IPS-NIHi7 (cell line): ENCODE measurements at regions not wholly inside any gene's neighbourhood (a gene's known extent, or its start where the extent isn't known, plus 50 kb on each side); places are given as distances from the start of the nearest gene placed in this dataset.
"Not testable (repeated sequence)": the region's sequence is repeated elsewhere in the genome, so short reads cannot be mapped to it uniquely, and the experiment has no call there.

Experiments used
- DNase-seq: peaks from one replicate; pipeline ENCODE4 v3.0.0; 2012; ENCODE audit warnings: mixed read lengths; ENCODE audit errors: extremely low spot score

GRCh38 chr22:48071828-48072227 is 1309.4 kb downstream of the TBC1D22A start:
- no peak for DNase-seq

- DNase-seq = no peak
These were observed 1308.9 kb downstream of the TBC1D22A start for GRCh38 chr22:48071305-48071704.

GRCh38 chr22:48070760-48071159 is 1308.3 kb downstream of the TBC1D22A start:
- DNase-seq = peak; percentile 52

GRCh38 chr22:48070083-48070482 is 1307.6 kb downstream of the TBC1D22A start:
- DNase-seq = no peak

- no peak for DNase-seq
These were observed 1306.8 kb downstream of the TBC1D22A start for GRCh38 chr22:48069256-48069655.

- no peak for DNase-seq
These were observed 1306.0 kb downstream of the TBC1D22A start for GRCh38 chr22:48068323-48068885.

- no peak for DNase-seq
These were observed 1303.4 kb downstream of the TBC1D22A start for GRCh38 chr22:48065892-48066291.

GRCh38 chr22:48061726-48062125 is 1299.3 kb downstream of the TBC1D22A start:
- no peak for DNase-seq

GRCh38 chr22:48060266-48060665 is 1297.8 kb downstream of the TBC1D22A start:
- no peak for DNase-seq

- DNase-seq = not testable (repeated sequence)
These were observed 1297.1 kb downstream of the TBC1D22A start for GRCh38 chr22:48059521-48059920.

GRCh38 chr22:48057116-48057835 is 1294.8 kb downstream of the TBC1D22A start:
- DNase-seq = no peak

GRCh38 chr22:48055827-48056226 is 1293.4 kb downstream of the TBC1D22A start:
- no peak for DNase-seq

- no peak for DNase-seq
These were observed 1292.7 kb downstream of the TBC1D22A start for GRCh38 chr22:48055185-48055584.

- DNase-seq = no peak
These were observed 1292.1 kb downstream of the TBC1D22A start for GRCh38 chr22:48054596-48054995.

- DNase-seq = no peak
These were observed 1291.5 kb downstream of the TBC1D22A start for GRCh38 chr22:48053973-48054372.

- DNase-seq = no peak
These were observed 1291.0 kb downstream of the TBC1D22A start for GRCh38 chr22:48053486-48053885.

- no peak for DNase-seq
These were observed 1290.1 kb downstream of the TBC1D22A start for GRCh38 chr22:48052621-48052890.

- DNase-seq = no peak
These were observed 1289.6 kb downstream of the TBC1D22A start for GRCh38 chr22:48051796-48052620.

- no peak for DNase-seq
These were observed 1288.4 kb downstream of the TBC1D22A start for GRCh38 chr22:48050836-48051235.

GRCh38 chr22:48049116-48049515 is 1286.7 kb downstream of the TBC1D22A start:
- no peak for DNase-seq

GRCh38 chr22:48047722-48048500 is 1285.5 kb downstream of the TBC1D22A start:
- no peak for DNase-seq

GRCh38 chr22:48045369-48045768 is 1282.9 kb downstream of the TBC1D22A start:
- no peak for DNase-seq
